ENCODE measurements at regions not wholly inside any gene's neighbourhood (a gene's known extent, or its start where the extent isn't known, plus 50 kb on each side); places are given as distances from the start of the nearest gene placed in this dataset.

- no peak for FAIRE-seq
- no peaks in the 10 kb centered on the region for H3K9me3 Mint-ChIP-seq (ENCODE audit: unreplicated experiment)
- peaks cover 6% of the 10 kb centered on the region for H3K4me1 Mint-ChIP-seq (ENCODE audit: low read depth, unreplicated experiment)
Measured at GRCh38 chr1:163709636-163710035, 387.9 kb downstream of the NUF2 start.

GRCh38 chr1:163712321-163712720 lies 390.6 kb downstream of the NUF2 start:
- H3K4me3 ChIP-seq (ENCODE audit: insufficient read depth, low read depth, low read length) = no peak overlapping the region
- H3K27me3 ChIP-seq (ENCODE audit: insufficient read depth, low read length) = no peaks in the 10 kb centered on the region
- no peaks in the 10 kb centered on the region for H3K36me3 ChIP-seq (ENCODE audit: insufficient read depth, low read length)
- H3K27ac Mint-ChIP-seq (ENCODE audit: unreplicated experiment) = no peak overlapping the region
- H3K4me3 Mint-ChIP-seq (ENCODE audit: unreplicated experiment) = no peak overlapping the region
- no peak overlapping the region for H2AFZ ChIP-seq (ENCODE audit: low read depth, low read length)
- TF ChIP-seq CTCF (IDR thresholded peaks at IDR 0.05; ENCODE audit: insufficient read depth, low read depth, low read length) = no peak
- no peak overlapping the region for H3K4me2 ChIP-seq (ENCODE audit: low read length)
- H3K9me3 Mint-ChIP-seq (ENCODE audit: unreplicated experiment) = no peaks in the 10 kb centered on the region
- H3K27me3 Mint-ChIP-seq (ENCODE audit: low read depth, unreplicated experiment) = no peaks in the 10 kb centered on the region
- no peak for FAIRE-seq
- no peaks in the 10 kb centered on the region for H3K9me3 ChIP-seq (ENCODE audit: insufficient read depth, low read depth, low read length)
- H3K4me1 Mint-ChIP-seq (ENCODE audit: low read depth, unreplicated experiment) = peaks cover 6% of the 10 kb centered on the region
- H3K27ac ChIP-seq (ENCODE audit: low read depth, low read length) = no peak overlapping the region
- no peaks in the 10 kb centered on the region for H4K20me1 ChIP-seq (ENCODE audit: insufficient read depth, low read length)
- DNase-seq (ENCODE audit: low read depth) = no peak
- no peaks in the 10 kb centered on the region for H3K36me3 Mint-ChIP-seq (ENCODE audit: low read depth, unreplicated experiment)
- no peaks in the 10 kb centered on the region for H3K4me1 ChIP-seq (ENCODE audit: insufficient read depth, low read length)
- H3K79me2 ChIP-seq (ENCODE audit: insufficient read depth, low read length) = no peaks in the 10 kb centered on the region
- no peak overlapping the region for H3K9ac ChIP-seq (ENCODE audit: low read length)

More at GRCh38 chr1:163709636-163710035, 387.9 kb downstream of the NUF2 start:
- Mint-ChIP-seq H3K36me3 (ENCODE audit: low read depth, unreplicated experiment) (no peaks in the 10 kb centered on the region), H3K4me3 (ENCODE audit: unreplicated experiment) (no peak overlapping the region), H3K27ac (ENCODE audit: unreplicated experiment) (no peak overlapping the region), H3K27me3 (ENCODE audit: low read depth, unreplicated experiment) (no peaks in the 10 kb centered on the region)
- Histone ChIP-seq H3K36me3 (ENCODE audit: insufficient read depth, low read length) (no peaks in the 10 kb centered on the region), H3K4me2 (ENCODE audit: low read length) (peak overlapping the region; percentile 11), H3K9ac (ENCODE audit: low read length) (no peak overlapping the region), H4K20me1 (ENCODE audit: insufficient read depth, low read length) (no peaks in the 10 kb centered on the region), H3K79me2 (ENCODE audit: insufficient read depth, low read length) (no peaks in the 10 kb centered on the region), H3K27me3 (ENCODE audit: insufficient read depth, low read length) (no peaks in the 10 kb centered on the region), H2AFZ (ENCODE audit: low read depth, low read length) (no peak overlapping the region), H3K4me1 (ENCODE audit: insufficient read depth, low read length) (no peaks in the 10 kb centered on the region), H3K4me3 (ENCODE audit: insufficient read depth, low read depth, low read length) (no peak overlapping the region), H3K9me3 (ENCODE audit: insufficient read depth, low read depth, low read length) (no peaks in the 10 kb centered on the region), H3K27ac (ENCODE audit: low read depth, low read length) (no peak overlapping the region)
- no peak for DNase-seq (ENCODE audit: low read depth)
- TF ChIP-seq EZH2 (IDR thresholded peaks at IDR 0.05; ENCODE audit: insufficient read depth, low read length) (no peak), CTCF (IDR thresholded peaks at IDR 0.05; ENCODE audit: insufficient read depth, low read depth, low read length) (no peak)

- H2AFZ ChIP-seq (ENCODE audit: low read depth, low read length) = no peak overlapping the region
- H3K27ac ChIP-seq (ENCODE audit: low read depth, low read length) = no peak overlapping the region
- no peaks in the 10 kb centered on the region for H3K36me3 ChIP-seq (ENCODE audit: insufficient read depth, low read length)
- no peak overlapping the region for H3K4me2 ChIP-seq (ENCODE audit: low read length)
- H3K9me3 ChIP-seq (ENCODE audit: insufficient read depth, low read depth, low read length) = no peaks in the 10 kb centered on the region
- FAIRE-seq (no peak), DNase-seq (ENCODE audit: low read depth) (no peak)
- H3K27me3 ChIP-seq (ENCODE audit: insufficient read depth, low read length) = no peaks in the 10 kb centered on the region
- Mint-ChIP-seq H3K9me3 (ENCODE audit: unreplicated experiment) (no peaks in the 10 kb centered on the region), H3K4me1 (ENCODE audit: low read depth, unreplicated experiment) (no peaks in the 10 kb centered on the region), H3K4me3 (ENCODE audit: unreplicated experiment) (no peak overlapping the region), H3K27ac (ENCODE audit: unreplicated experiment) (no peak overlapping the region), H3K27me3 (ENCODE audit: low read depth, unreplicated experiment) (no peaks in the 10 kb centered on the region), H3K36me3 (ENCODE audit: low read depth, unreplicated experiment) (no peaks in the 10 kb centered on the region)
- no peak for TF ChIP-seq EZH2 (IDR thresholded peaks at IDR 0.05; ENCODE audit: insufficient read depth, low read length)
- TF ChIP-seq CTCF (IDR thresholded peaks at IDR 0.05; ENCODE audit: insufficient read depth, low read depth, low read length) = no peak
- no peaks in the 10 kb centered on the region for H3K4me1 ChIP-seq (ENCODE audit: insufficient read depth, low read length)
- H3K9ac ChIP-seq (ENCODE audit: low read length) = no peak overlapping the region
- H4K20me1 ChIP-seq (ENCODE audit: insufficient read depth, low read length) = no peaks in the 10 kb centered on the region
- no peak overlapping the region for H3K4me3 ChIP-seq (ENCODE audit: insufficient read depth, low read depth, low read length)
- H3K79me2 ChIP-seq (ENCODE audit: insufficient read depth, low read length) = no peaks in the 10 kb centered on the region
Measured at GRCh38 chr1:163720294-163720693, 398.5 kb downstream of the NUF2 start.

Measured in astrocyte (in vitro differentiated cells and primary cell).